VCaP (cell line): ENCODE measurements at regions not wholly inside any gene's neighbourhood (a gene's known extent, or its start where the extent isn't known, plus 50 kb on each side); places are given as distances from the start of the nearest gene placed in this dataset.
"Not testable (repeated sequence)": the region's sequence is repeated elsewhere in the genome, so short reads cannot be mapped to it uniquely, and the experiment has no call there.

Experiments
- H3K27ac ChIP-seq: fragments of 450-650 bp; 2 replicates; pipeline ENCODE4 v1.5.1; 2017
- TF ChIP-seq, protein P1 (sequence below): fragments of 450-650 bp; conservative IDR thresholded peaks from 2 replicates; pipeline ENCODE4 v1.5.1; 2017; ENCODE audit warnings: mild to moderate bottlenecking, moderate library complexity

DNA sequence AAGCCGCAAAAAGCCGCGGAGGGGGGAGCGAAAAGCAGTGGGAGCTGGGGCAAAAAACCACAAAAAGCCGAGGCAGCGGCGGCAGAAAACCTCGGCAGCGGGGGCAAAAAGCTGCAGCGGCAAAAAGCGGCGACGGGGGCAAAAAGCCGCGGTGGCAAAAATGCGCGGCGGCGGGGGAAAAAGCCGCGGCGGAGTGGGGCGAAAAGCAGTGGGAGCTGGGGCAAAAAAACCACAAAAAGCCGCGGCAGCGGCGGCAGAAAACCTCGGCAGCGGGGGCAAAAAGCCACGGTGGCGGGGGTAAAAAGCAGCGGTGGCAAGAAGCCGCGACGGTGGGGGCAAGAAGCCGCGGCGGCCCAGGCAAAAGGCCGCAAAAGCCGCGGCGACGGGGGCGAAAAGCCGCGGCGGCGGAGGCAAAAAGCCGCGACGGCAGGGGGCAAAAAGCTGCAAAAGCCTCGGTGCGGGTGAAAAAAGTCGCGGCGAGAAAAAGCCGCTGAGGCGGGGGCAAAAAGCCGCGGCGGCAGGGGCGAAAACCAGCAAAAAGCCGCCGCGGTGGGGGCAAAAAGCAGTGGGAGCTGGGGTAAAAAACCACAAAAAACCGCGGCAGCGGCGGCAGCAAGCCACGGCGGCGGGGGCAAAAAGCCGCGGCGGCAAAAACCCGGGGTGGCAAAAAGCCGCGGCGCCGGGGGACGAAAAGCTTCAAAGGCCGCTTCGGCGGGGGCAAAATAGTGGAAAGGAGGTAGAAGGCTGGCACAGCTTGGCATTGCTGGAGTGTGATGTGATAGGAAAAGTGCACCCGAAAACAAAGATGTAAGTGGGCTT is 135.9 kb downstream of the ZNF92 start:
- TF ChIP-seq, protein P1, sequence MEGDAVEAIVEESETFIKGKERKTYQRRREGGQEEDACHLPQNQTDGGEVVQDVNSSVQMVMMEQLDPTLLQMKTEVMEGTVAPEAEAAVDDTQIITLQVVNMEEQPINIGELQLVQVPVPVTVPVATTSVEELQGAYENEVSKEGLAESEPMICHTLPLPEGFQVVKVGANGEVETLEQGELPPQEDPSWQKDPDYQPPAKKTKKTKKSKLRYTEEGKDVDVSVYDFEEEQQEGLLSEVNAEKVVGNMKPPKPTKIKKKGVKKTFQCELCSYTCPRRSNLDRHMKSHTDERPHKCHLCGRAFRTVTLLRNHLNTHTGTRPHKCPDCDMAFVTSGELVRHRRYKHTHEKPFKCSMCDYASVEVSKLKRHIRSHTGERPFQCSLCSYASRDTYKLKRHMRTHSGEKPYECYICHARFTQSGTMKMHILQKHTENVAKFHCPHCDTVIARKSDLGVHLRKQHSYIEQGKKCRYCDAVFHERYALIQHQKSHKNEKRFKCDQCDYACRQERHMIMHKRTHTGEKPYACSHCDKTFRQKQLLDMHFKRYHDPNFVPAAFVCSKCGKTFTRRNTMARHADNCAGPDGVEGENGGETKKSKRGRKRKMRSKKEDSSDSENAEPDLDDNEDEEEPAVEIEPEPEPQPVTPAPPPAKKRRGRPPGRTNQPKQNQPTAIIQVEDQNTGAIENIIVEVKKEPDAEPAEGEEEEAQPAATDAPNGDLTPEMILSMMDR = no peak
- no peak overlapping the region; the same call in 1 of the 2 replicates for H3K27ac ChIP-seq

DNA sequence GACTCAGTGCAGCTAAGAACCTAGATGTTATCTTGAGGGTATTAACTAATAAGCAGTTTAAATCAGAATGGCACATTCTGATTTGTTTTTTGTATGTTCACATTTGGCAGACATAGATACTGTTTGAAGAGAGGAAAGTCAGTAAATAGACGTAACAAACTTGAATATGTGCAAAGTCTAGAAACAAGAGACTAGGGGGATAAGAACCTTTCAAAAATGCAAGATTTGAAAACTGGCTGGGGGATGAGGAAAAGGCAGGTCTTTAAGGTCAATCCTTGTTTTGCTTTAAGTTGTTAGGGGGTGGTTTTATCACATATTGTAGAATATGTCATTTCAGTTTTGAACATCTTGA is 136.5 kb downstream of the ZNF92 start:
- H3K27ac ChIP-seq = not testable (repeated sequence)

DNA sequence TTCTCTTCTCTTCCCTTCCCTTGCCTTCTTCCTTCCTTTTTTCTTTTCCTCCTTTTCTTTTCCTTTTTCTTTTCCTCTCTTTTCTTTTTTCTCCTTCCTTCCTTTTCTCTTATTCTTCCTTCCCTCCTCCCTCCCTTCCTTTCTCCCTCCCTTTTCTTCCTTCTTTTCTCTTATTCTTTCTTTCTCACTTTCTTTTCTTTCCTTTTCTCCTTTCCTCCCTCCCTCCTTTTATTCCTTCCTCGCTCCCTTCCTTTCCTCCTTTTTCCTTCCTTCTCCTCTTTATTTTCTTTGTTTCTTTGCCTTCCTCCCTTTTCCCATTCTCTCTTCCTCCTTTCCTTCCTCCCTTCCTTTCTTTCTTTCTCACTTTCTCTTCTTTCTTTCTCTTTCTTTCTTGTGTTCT is 146.1 kb downstream of the ZNF92 start:
- H3K27ac ChIP-seq = not testable (repeated sequence)

DNA sequence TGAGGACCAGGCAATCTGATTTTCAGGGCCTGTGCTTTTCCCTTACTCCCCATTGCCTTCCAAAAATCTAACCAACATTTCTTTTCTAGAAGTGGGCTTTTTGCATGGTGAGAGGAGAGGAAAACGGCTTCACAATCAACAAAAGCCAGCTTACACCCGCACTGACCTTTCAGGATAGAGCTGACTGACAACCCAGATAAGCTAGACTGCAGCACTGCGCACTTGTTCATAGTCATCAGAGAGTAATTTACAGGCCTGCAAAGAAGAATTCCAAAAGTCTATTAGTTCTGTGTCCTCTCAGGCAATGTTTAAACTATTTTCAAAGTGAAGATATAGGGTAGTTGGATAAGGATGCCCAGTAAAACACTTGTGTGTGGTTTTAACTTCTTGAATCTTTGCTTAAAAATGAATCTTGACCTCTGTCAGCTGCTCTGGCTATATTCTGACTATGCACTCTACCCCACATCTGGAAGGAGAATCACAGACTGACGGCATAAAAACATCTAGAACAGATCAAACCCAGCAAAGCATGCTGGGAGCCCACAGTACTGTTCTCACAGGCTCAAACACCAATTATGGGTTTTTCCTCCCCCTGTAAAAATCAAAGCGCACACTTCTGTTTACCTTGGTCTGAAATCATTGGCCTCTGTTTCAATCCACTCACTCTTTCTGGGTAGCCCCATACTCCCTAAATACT is 172.0 kb downstream of the ZNF92 start:
- not testable (repeated sequence) for H3K27ac ChIP-seq

DNA sequence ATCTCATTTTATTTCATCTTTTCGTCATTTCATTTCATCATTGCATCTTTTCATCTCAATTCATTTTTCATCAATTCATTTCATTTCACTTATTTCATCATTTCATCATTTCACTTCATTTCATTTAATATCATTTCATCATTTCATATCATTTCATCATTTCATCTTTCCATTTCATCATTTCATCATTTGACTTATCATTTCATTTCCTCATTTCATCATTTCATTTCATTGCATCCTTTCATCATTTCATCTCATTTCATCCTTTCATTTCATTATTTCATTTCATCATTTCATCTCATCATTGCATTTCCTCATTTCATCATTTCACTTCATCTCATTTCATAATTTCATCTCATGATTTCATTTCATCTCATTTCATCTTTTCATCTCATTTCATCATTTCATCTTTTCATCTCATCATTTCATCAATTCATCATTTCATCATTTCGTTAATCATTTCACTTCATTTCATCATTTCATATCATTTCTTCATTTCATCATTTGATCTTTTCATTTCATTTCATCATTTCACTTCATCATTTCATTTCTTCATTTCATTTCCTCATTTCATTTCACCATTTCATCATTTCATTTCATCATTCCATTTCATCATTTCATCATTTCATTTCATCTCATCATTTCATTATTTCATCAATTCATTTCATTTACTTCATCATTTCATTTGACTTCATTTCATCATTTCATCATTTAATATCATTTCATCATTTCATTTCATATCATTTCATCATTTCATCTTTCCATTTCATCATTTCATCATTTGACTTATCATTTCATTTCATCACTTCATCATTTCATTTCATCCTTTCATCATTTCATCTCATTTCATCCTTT is 176.2 kb downstream of the ZNF92 start:
- not testable (repeated sequence) for H3K27ac ChIP-seq

DNA sequence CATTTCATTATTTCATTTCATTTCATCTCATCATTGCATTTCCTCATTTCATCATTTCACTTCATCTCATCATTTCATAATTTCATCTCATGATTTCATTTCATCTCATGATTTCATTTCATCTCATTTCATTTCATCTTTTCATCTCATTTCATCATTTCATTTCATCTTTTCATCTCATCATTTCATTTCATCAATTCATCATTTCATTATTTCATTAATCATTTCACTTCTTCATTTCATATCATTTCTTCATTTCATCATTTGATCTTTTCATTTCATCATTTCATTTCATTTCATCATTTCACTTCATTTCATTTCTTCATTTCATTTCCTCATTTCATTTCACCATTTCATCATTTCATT is 176.8 kb downstream of the ZNF92 start:
- not testable (repeated sequence) for H3K27ac ChIP-seq

GRCh38 chr7:65551042-65551441 is 177.4 kb downstream of the ZNF92 start:
- not testable (repeated sequence) for H3K27ac ChIP-seq

- not testable (repeated sequence) for H3K27ac ChIP-seq
Observed at GRCh38 chr7:65554553-65555476, 181.2 kb downstream of the ZNF92 start.

DNA sequence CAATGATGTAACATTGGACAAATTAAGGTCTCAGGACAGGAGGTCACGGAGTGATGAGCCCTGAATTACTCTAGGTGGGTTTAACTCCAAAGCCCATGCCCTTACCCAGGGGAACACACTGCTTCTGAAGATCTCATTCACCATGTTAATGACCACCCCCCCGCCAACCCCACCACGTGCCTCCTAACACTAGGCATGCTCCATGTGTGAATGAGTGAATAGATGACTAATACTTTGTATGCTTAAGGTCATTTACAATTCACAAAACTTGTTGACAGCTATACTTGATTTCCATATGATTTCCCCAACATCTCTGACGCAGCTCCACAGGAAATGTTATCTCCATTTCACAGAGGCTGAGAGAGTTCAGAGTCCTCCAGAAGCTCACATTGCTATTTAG is 184.9 kb downstream of the ZNF92 start:
- not testable (repeated sequence) for H3K27ac ChIP-seq

DNA sequence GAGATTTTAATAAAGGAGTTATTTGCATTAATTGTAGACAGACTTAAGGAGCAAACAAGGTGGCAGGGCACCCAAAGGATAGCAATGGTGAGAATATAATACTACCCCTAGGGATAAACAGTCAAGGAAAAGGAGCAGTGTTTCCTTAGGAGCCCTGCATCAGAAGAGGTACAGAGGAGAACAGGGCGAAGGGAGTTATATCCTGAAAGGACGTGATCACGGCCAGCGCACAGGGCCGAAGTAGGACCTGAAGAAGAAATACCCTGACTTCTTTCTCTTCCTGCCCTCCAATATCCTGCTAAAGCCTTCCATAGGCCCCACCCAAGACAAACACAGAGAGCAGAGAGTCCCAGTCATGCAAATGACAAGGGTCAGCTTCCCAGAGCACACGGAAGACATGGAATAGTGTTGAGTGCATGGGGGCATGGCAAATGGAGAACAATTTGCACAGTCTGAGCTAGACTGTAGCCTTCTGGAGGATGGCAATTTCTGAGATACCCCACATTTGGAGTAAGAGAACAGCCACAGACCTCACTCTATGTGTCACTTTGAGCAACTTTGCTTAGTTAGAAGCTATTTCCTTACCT is 188.2 kb downstream of the ZNF92 start:
- H3K27ac ChIP-seq = not testable (repeated sequence)

DNA sequence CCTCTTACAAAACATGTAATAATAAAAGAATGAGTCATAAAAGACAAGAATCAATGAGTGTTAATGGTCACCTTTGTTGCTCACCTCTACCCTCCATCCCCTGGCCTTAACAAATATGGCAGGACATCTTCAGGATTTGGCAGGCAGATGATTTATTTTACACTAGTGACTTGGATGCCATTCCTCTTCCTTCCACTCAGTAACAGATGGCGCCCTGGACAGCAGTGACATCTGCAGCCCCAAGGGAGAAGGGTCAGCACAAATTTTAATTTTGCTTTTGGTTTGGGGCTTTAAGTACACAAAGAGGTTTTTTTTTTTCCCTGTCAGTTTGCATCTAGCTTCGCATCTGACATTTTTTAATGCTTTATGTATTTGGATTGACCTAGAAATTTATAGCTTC is 188.9 kb downstream of the ZNF92 start:
- H3K27ac ChIP-seq = not testable (repeated sequence)

- H3K27ac ChIP-seq = not testable (repeated sequence)
Observed at GRCh38 chr7:65563333-65563732, 189.7 kb downstream of the ZNF92 start.

GRCh38 chr7:65568226-65568625 is 194.6 kb downstream of the ZNF92 start:
- not testable (repeated sequence) for H3K27ac ChIP-seq

DNA sequence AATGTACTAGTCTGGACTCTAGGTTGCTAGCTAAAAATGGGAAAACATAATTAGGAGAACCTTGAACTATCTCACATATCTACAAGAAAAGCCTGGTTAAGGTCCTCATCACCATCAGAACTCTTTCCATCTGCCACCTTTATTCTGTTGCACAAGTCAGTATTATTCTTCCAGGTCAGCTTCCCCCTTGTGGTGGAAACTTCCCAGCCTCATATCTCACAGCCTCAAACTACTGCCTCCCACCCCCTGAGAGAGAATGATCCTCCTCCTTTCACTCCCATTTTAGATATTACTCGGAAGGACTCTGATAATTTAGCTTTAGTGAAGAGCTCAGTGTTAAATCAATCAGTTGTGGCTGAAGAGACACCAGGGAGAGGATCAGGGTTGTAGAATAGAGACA is 197.3 kb downstream of the ZNF92 start:
- not testable (repeated sequence) for H3K27ac ChIP-seq

- not testable (repeated sequence) for H3K27ac ChIP-seq
Observed at GRCh38 chr7:65572581-65572980, 198.9 kb downstream of the ZNF92 start.

DNA sequence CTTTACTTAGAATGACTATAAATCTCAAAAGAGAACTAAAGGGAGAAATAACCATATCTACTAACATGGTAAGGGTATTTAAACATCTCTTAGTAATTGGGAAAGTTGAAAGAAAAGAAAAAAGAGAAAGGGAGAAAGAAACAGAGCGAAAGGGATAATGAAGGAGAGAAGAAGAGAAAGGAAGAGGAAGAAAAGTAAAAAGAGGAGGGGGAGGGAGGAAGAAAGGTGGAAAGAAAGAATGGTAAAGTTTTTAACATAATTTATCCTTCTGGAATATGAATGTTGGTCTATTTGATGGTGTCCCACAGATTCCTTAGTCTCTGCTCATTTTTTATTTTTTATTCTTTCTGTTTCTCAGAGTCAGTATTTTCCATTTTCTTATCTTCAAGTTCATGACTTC is 202.7 kb downstream of the ZNF92 start:
- not testable (repeated sequence) for H3K27ac ChIP-seq

DNA sequence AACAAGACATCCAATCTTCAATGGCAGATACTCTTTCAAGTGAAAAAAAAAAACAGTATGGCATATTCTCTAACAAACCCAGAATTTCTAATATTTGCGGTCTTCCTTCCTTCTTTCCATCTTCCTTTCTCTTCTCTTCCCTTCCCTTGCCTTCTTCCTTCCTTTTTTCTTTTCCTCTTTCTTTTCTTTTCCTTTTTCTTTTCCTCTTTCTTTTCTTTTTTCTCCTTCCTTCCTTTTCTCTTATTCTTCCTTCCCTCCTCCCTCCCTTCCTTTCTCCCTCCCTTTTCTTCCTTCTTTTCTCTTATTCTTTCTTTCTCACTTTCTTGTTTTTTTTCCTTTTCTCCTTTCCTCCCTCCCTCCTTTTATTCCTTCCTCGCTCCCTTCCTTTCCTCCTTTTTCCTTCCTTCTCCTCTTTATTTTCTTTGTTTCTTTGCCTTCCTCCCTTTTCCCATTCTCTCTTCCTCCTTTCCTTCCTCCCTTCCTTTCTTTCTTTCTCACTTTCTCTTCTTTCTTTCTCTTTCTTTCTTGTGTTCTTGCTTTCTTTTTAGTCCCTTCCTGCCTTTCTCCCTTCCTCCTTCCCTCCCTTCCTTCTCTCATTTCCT is 209.0 kb downstream of the ZNF92 start:
- H3K27ac ChIP-seq = not testable (repeated sequence)

- H3K27ac ChIP-seq = not testable (repeated sequence)
Observed at GRCh38 chr7:65602495-65602894, 228.8 kb downstream of the ZNF92 start.
